D721Med (cell line): ENCODE measurements at regions not wholly inside any gene's neighbourhood (a gene's known extent, or its start where the extent isn't known, plus 50 kb on each side); places are given as distances from the start of the nearest gene placed in this dataset.
A peak's percentile ranks its signal among the peaks of the same experiment; 100 is the strongest.

Experiments
- DNase-seq: peaks from one replicate; pipeline ENCODE4 v3.0.0; 2011; ENCODE audit warnings: low spot score; ENCODE audit not compliant: insufficient read length
- FAIRE-seq: peaks from 2 replicates; lab custom pipeline; 2011; peaks lifted over from hg19 to GRCh38; lab: Jason Lieb, UNC
- CTCF ChIP-seq: IDR thresholded peaks from 2 replicates; pipeline ENCODE4 v1.5.1; 2012; ENCODE audit warnings: mild to moderate bottlenecking, control low read depth; ENCODE audit not compliant: insufficient read depth; ENCODE audit errors: missing control alignments

DNA sequence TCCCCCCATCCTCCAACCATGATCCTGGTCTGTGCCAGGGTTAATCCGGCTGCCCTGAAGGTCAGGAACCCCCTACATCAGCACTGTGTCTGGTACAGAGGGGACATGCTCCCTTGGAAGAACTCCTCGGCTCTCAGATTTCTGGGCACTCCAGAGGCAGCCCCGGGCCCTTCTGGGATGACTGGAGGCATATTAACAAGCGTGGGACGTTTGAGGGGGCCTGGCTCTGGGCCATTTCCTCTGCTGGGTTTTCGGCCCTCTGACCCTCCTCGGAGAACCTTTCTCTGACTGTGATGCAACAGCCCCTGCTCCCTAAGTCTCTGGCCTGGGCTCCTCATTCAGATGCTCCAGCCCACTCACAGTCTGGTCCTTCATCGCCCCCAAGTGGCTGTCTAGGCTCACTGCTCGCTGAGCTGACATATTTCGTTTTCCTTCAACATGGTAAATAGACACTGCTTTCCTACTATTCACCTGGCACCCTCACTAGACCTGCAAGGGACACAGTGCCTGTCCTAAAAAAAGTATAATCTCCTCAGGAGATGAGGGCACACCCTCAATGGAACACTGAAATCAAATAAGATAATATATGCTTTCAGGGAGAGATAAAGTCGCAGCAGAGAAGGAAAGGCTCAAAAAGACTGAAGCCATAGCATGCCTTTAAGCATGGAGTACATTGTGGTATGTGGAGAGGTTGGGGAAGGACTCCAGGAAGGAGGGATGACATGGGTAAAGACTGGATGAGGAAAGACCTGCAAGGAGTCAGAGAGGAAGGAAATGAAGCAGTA lies 404.7 kb upstream of the TRPC7 start:
- DNase-seq (peak; percentile 73), FAIRE-seq (no peak)
- peak; percentile 99 for TF ChIP-seq CTCF

- TF ChIP-seq CTCF: no peak
- no peak for FAIRE-seq
- DNase-seq: no peak
Measured at GRCh38 chr5:136769093-136769492, 403.7 kb upstream of the TRPC7 start.

DNA sequence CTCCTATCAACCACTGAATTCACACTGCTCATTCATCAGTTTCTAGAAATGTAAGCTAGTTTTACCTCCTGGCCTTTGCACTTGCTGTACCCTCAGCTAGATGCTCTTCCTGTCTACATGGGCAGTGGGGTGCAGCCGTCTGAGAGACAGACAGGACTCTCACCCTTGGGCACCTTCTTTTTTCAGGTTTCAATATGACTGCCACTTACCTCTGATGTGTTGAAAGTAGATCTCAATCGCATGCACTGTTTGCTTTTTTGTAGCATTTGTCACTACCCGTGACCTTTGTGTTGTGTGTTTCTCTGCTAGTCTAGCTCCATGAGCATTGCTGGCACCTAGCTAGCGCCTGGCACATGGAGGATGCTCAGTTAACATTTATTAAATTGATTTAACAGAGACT lies 403.1 kb upstream of the TRPC7 start:
- TF ChIP-seq CTCF: no peak
- no peak for DNase-seq
- no peak for FAIRE-seq

GRCh38 chr5:136766456-136766855 lies 401.1 kb upstream of the TRPC7 start:
- no peak for DNase-seq
- FAIRE-seq: no peak
- no peak for TF ChIP-seq CTCF

GRCh38 chr5:136764601-136765000 lies 399.3 kb upstream of the TRPC7 start:
- FAIRE-seq (no peak), DNase-seq (no peak)
- TF ChIP-seq CTCF: no peak

DNA sequence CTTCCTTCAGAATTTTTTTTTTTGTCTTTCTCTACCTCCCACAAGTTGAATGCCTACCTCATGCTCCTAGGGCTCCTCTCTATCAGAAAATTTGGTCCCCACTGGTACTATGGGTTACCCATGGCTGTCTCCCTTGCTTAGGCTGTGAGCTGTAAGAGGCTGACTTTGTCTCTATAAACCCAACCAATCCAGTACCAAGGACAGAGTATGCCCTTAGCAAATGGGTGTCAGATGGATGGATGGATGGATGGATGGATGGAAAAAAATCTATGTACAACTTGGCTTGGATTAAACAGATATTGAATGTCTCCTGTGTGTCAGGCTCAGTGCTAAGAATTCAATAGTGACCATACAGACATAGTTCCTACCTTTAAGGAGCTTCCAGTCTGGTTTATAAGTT lies 398.2 kb upstream of the TRPC7 start:
- FAIRE-seq (no peak), DNase-seq (no peak)
- TF ChIP-seq CTCF: no peak

DNA sequence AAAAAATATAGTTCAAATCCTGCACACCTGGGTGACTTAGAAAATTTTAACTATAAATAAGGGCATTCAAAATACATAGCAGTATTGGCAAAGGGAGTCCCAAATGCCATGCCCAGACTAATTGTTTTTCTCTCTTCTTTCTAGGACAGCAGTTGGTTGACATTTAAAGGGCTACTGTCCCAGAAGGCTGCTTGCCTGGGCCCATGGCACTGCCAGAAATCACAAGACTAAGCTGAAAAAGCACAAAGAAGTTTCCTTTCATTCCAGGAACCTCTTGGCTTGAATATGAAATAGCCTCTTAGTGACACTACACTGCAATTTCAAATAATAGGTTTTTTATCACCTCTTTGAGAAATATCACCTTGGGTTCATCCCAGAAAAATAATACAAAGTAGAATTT lies 388.9 kb upstream of the TRPC7 start:
- TF ChIP-seq CTCF: no peak
- no peak for FAIRE-seq
- DNase-seq: no peak
